ENCODE measurements at regions not wholly inside any gene's neighbourhood (a gene's known extent, or its start where the extent isn't known, plus 50 kb on each side); places are given as distances from the start of the nearest gene placed in this dataset.

- Mint-ChIP-seq H3K27me3 (no peaks in the 10 kb centered on the region), H3K27ac (ENCODE audit: low read depth) (no peak overlapping the region), H3K9me3 (peaks cover 7% of the 10 kb centered on the region), H3K36me3 (ENCODE audit: insufficient read depth) (no peaks in the 10 kb centered on the region), H3K4me3 (no peak overlapping the region), H3K4me1 (no peaks in the 10 kb centered on the region)
- no peak for DNase-seq (ENCODE audit: low spot score in 2 of 2)
- ATAC-seq (replicated peaks; ENCODE audit: extremely low read depth, poor library complexity, severe bottlenecking), result no peak
Measured at GRCh38 chr3:159548675-159549335, 439.8 kb upstream of the IL12A start.

DNA sequence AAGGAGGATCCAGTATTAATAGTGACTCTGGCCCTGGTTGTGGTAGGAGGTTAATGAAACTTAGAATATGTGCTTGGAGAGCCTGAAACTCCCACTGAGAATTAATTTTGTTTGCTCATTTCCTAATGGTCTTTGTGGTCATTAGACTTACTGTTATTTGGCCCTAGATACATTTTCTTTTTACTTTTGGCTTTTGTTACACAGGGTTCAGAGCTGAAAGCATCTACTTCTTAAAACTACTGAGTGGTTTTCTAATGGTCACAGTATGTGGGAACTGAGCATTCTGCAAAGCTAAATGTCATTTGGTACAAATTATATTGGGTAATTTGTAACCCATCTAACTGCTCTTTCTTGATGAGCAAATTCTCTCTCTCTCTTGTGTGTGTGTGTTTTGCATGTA lies 433.4 kb upstream of the IL12A start:
- no peaks in the 10 kb centered on the region for H3K27me3 Mint-ChIP-seq
- H3K9me3 Mint-ChIP-seq, result peaks cover 19% of the 10 kb centered on the region
- no peaks in the 10 kb centered on the region for H3K36me3 Mint-ChIP-seq (ENCODE audit: insufficient read depth)
- no peak overlapping the region for H3K27ac Mint-ChIP-seq (ENCODE audit: low read depth)
- H3K4me1 Mint-ChIP-seq, result no peaks in the 10 kb centered on the region
- DNase-seq (ENCODE audit: low spot score in 2 of 2), result no peak
- ATAC-seq (replicated peaks; ENCODE audit: extremely low read depth, poor library complexity, severe bottlenecking), result no peak
- H3K4me3 Mint-ChIP-seq, result no peak overlapping the region

DNA sequence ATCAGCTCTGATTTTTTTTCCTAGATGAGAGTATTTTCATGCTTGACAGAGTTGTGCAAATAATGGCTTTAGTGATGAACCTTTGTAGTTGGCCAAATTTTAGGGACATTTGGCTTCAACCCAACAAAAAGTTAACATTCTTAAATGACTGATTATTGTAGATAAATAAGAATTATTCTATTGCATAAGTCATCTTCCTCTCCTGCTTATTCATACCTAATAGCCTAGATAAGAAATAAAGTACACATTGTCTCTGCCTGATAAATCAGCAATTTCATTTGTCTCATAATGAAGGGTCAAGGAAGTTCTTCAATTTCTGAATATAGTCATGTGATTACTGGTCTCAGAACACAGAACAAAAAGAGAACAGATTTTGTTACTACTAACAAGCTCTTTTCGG lies 428.9 kb upstream of the IL12A start:
- DNase-seq (ENCODE audit: low spot score in 2 of 2) (no peak), ATAC-seq (replicated peaks; ENCODE audit: extremely low read depth, poor library complexity, severe bottlenecking) (no peak)
- Mint-ChIP-seq H3K27ac (ENCODE audit: low read depth) (no peak overlapping the region), H3K27me3 (no peaks in the 10 kb centered on the region), H3K9me3 (peaks cover 15% of the 10 kb centered on the region), H3K4me3 (no peak overlapping the region), H3K4me1 (no peaks in the 10 kb centered on the region), H3K36me3 (ENCODE audit: insufficient read depth) (no peaks in the 10 kb centered on the region)

GRCh38 chr3:159560214-159560979 lies 428.2 kb upstream of the IL12A start:
- DNase-seq (ENCODE audit: low spot score in 2 of 2) (no peak), ATAC-seq (replicated peaks; ENCODE audit: extremely low read depth, poor library complexity, severe bottlenecking) (no peak)
- Mint-ChIP-seq H3K4me1 (no peaks in the 10 kb centered on the region), H3K27ac (ENCODE audit: low read depth) (no peak overlapping the region), H3K27me3 (no peaks in the 10 kb centered on the region), H3K4me3 (no peak overlapping the region), H3K36me3 (ENCODE audit: insufficient read depth) (peaks cover 1% of the 10 kb centered on the region), H3K9me3 (peaks cover 11% of the 10 kb centered on the region)

DNA sequence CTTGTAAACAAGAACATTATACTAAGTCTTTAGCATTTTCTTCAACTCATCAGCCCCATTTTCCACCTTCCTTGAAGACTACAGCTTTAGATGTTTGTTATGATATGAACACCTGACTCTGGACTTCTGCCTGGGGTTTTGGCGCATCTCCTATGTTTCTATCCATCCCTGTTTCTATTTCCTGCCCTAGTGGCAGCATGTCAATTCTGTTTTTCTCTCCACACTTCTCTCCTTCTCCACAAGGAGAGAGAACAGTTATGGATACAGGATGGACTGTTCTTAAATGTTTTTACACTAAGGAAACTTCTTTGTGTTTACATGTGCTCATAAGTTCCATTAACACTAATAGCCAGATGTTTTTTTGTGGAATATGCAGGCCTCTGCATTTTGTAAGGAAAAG lies 423.3 kb upstream of the IL12A start:
- DNase-seq (ENCODE audit: low spot score in 2 of 2) (no peak), ATAC-seq (replicated peaks; ENCODE audit: extremely low read depth, poor library complexity, severe bottlenecking) (no peak)
- no peak overlapping the region for H3K4me3 Mint-ChIP-seq
- peaks cover 1% of the 10 kb centered on the region for H3K36me3 Mint-ChIP-seq (ENCODE audit: insufficient read depth)
- H3K4me1 Mint-ChIP-seq, result no peaks in the 10 kb centered on the region
- no peak overlapping the region for H3K27ac Mint-ChIP-seq (ENCODE audit: low read depth)
- no peaks in the 10 kb centered on the region for H3K27me3 Mint-ChIP-seq
- H3K9me3 Mint-ChIP-seq, result no peaks in the 10 kb centered on the region

DNA sequence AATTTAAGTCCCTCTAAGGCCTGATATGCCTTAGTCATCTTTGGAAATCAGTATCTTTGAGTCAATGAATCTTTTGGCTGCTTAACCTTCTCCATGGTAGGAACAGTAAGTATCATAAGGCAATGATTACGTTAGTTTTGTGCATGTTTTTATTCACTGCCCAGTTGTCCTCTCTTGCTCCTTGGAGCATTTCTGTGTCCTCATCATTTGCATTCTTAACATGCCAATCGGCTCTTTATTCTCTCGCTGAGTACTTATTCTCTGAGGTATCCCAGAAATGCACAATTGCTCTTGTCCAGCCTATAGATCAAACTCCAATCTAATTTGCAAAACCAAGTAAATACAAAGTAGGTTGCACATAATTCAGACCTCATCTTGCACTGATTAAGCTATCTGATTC lies 405.0 kb upstream of the IL12A start:
- Mint-ChIP-seq H3K4me1 (no peaks in the 10 kb centered on the region), H3K36me3 (ENCODE audit: insufficient read depth) (no peaks in the 10 kb centered on the region), H3K27me3 (no peaks in the 10 kb centered on the region), H3K27ac (ENCODE audit: low read depth) (no peak overlapping the region), H3K4me3 (no peak overlapping the region), H3K9me3 (no peaks in the 10 kb centered on the region)
- DNase-seq (ENCODE audit: low spot score in 2 of 2) (no peak), ATAC-seq (replicated peaks; ENCODE audit: extremely low read depth, poor library complexity, severe bottlenecking) (no peak)

- H3K36me3 Mint-ChIP-seq (ENCODE audit: insufficient read depth), result no peaks in the 10 kb centered on the region
- no peak for ATAC-seq (replicated peaks; ENCODE audit: extremely low read depth, poor library complexity, severe bottlenecking)
- H3K27ac Mint-ChIP-seq (ENCODE audit: low read depth), result no peak overlapping the region
- no peaks in the 10 kb centered on the region for H3K27me3 Mint-ChIP-seq
- no peak for DNase-seq (ENCODE audit: low spot score in 2 of 2)
- H3K9me3 Mint-ChIP-seq, result no peaks in the 10 kb centered on the region
- no peaks in the 10 kb centered on the region for H3K4me1 Mint-ChIP-seq
- H3K4me3 Mint-ChIP-seq, result no peak overlapping the region
Measured at GRCh38 chr3:159584421-159584820, 404.2 kb upstream of the IL12A start.

DNA sequence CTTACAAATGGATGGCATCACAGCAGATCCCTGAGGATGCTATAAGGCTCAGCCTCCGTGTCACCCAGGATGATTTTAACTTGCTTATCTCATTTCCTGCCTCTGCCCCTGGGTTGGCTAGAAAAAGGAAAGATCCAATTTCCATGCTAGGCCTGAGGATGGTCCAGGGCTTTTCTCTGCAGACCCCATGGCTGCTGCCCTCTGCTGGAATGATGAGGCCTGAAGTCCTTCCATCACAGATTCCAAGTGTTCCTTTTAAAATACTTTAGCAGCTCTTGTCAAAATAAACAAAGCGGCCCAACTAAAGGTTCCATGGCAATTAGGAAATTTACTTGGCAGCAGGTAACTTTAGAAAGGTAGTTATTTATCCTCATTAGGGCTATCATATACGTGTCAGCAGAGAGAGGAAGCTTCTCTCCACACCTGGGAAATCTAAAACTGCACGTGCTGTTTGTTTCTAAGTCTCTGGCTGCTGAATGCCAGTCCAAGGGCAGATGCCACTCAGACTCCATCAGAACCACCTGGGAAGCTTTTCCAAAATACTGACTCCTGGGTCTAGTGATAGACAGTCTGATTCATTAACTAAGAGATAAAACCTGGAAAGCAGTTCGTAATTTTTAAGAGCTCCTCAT lies 401.9 kb upstream of the IL12A start:
- no peaks in the 10 kb centered on the region for H3K36me3 Mint-ChIP-seq (ENCODE audit: insufficient read depth)
- H3K27ac Mint-ChIP-seq (ENCODE audit: low read depth), result no peak overlapping the region
- no peaks in the 10 kb centered on the region for H3K4me1 Mint-ChIP-seq
- ATAC-seq (replicated peaks; ENCODE audit: extremely low read depth, poor library complexity, severe bottlenecking), result no peak
- DNase-seq (ENCODE audit: low spot score in 2 of 2), result no peak
- H3K4me3 Mint-ChIP-seq, result no peak overlapping the region
- peaks cover 6% of the 10 kb centered on the region for H3K9me3 Mint-ChIP-seq
- no peaks in the 10 kb centered on the region for H3K27me3 Mint-ChIP-seq

- no peaks in the 10 kb centered on the region for H3K36me3 Mint-ChIP-seq (ENCODE audit: insufficient read depth)
- no peaks in the 10 kb centered on the region for H3K27me3 Mint-ChIP-seq
- peaks cover 15% of the 10 kb centered on the region for H3K9me3 Mint-ChIP-seq
- no peak for ATAC-seq (replicated peaks; ENCODE audit: extremely low read depth, poor library complexity, severe bottlenecking)
- H3K27ac Mint-ChIP-seq (ENCODE audit: low read depth), result no peak overlapping the region
- no peak for DNase-seq (ENCODE audit: low spot score in 2 of 2)
- H3K4me3 Mint-ChIP-seq, result no peak overlapping the region
- no peaks in the 10 kb centered on the region for H3K4me1 Mint-ChIP-seq
Measured at GRCh38 chr3:159593927-159594605, 394.6 kb upstream of the IL12A start.

GRCh38 chr3:159600291-159600690 lies 388.3 kb upstream of the IL12A start:
- no peaks in the 10 kb centered on the region for H3K4me1 Mint-ChIP-seq
- ATAC-seq (replicated peaks; ENCODE audit: extremely low read depth, poor library complexity, severe bottlenecking) (no peak), DNase-seq (ENCODE audit: low spot score in 2 of 2) (no peak)
- H3K36me3 Mint-ChIP-seq (ENCODE audit: insufficient read depth), result no peaks in the 10 kb centered on the region
- no peaks in the 10 kb centered on the region for H3K27me3 Mint-ChIP-seq
- H3K27ac Mint-ChIP-seq (ENCODE audit: low read depth), result no peak overlapping the region
- H3K4me3 Mint-ChIP-seq, result no peak overlapping the region
- H3K9me3 Mint-ChIP-seq, result peaks cover 15% of the 10 kb centered on the region

DNA sequence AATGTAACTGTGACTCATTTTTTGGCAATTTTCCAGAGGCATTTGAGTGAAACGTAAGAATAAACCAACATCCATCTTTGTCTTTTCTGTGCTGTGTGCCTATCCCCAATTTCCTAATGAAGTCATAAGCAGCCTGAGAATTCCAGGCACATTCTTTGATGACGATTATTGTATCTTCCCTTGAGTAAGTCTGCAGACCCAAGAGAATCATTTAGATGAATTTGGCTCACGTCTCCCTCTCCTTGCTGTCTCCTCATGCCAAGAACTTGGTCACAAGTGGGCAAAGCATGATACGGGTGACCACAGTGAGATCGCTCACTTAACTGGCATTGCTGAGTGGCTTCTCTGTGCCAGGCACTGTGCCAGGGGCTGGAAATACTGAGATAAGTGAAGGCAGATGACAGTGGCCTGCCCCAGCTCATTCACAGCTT lies 384.5 kb upstream of the IL12A start:
- Mint-ChIP-seq H3K27me3 (no peaks in the 10 kb centered on the region), H3K4me1 (no peaks in the 10 kb centered on the region), H3K36me3 (ENCODE audit: insufficient read depth) (no peaks in the 10 kb centered on the region), H3K27ac (ENCODE audit: low read depth) (no peak overlapping the region), H3K9me3 (peaks cover 17% of the 10 kb centered on the region), H3K4me3 (no peak overlapping the region)
- no peak for ATAC-seq (replicated peaks; ENCODE audit: extremely low read depth, poor library complexity, severe bottlenecking)
- no peak for DNase-seq (ENCODE audit: low spot score in 2 of 2)

DNA sequence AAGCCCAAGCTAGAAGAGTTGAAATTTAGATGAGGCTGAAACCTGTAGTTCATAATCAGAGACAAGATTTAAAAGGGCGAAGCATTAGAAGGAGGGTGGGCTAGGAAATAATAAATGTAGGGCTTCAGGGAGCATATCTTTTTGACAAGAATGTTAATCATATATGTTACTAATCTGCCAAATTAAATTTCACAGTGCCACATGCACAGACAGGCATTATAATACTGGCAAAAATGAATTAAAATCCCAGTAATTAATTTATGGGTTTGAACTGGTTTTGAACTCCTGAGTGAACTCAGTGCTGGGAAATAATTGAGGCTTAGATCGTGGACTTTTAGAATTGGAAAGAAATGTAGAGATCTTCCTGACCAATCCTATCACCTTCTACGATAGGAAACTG lies 383.5 kb upstream of the IL12A start:
- no peaks in the 10 kb centered on the region for H3K27me3 Mint-ChIP-seq
- no peak overlapping the region for H3K4me3 Mint-ChIP-seq
- no peak for ATAC-seq (replicated peaks; ENCODE audit: extremely low read depth, poor library complexity, severe bottlenecking)
- no peak for DNase-seq (ENCODE audit: low spot score in 2 of 2)
- peaks cover 9% of the 10 kb centered on the region for H3K9me3 Mint-ChIP-seq
- H3K36me3 Mint-ChIP-seq (ENCODE audit: insufficient read depth), result no peaks in the 10 kb centered on the region
- H3K4me1 Mint-ChIP-seq, result no peaks in the 10 kb centered on the region
- no peak overlapping the region for H3K27ac Mint-ChIP-seq (ENCODE audit: low read depth)

All from central memory CD8-positive, alpha-beta T cell (primary cell).